IPS DF 6.9 (cell line): ENCODE measurements at regions not wholly inside any gene's neighbourhood (a gene's known extent, or its start where the extent isn't known, plus 50 kb on each side); places are given as distances from the start of the nearest gene placed in this dataset.

Experiments used
- DNase-seq: peaks from one replicate; pipeline ENCODE4 v3.0.0-alpha.2; 2013; ENCODE audit warnings: low read depth, low spot score
- H3K27ac ChIP-seq: one replicate; pipeline ENCODE4 v1.5.1; 2013; ENCODE audit warnings: low read length, control low read depth
- H3K27me3 ChIP-seq: 2 replicates; pipeline ENCODE4 v1.6.1; 2013; ENCODE audit warnings: mild to moderate bottlenecking, low read length; ENCODE audit not compliant: control insufficient read depth, insufficient read depth
- H3K36me3 ChIP-seq: 2 replicates; pipeline ENCODE4 v1.6.1; 2013; ENCODE audit warnings: low read length; ENCODE audit not compliant: control insufficient read depth, insufficient read depth
- H3K4me1 ChIP-seq: 2 replicates; pipeline ENCODE4 v1.6.1; 2013; ENCODE audit warnings: low read length; ENCODE audit not compliant: control insufficient read depth, insufficient read depth
- H3K4me3 ChIP-seq: 2 replicates; pipeline ENCODE4 v1.5.1; 2013; ENCODE audit warnings: mild to moderate bottlenecking, low read length
- H3K9me3 ChIP-seq: 2 replicates; pipeline ENCODE4 v1.6.1; 2013; ENCODE audit warnings: low read length, inconsistent platforms; ENCODE audit not compliant: control insufficient read depth, insufficient read depth
- WGBS: extraction: QIAGEN DNeasy Blood & Tissue Kit; methylation state at CpG from one replicate; pipeline ENCODE4 v1.1.7; 2013; ENCODE audit warnings: mixed read lengths, missing lambda C conversion rate; ENCODE audit not compliant: insufficient read length, insufficient coverage; 5-methylcytosine and 5-hydroxymethylcytosine counted together

GRCh38 chr11:92382311-92382710 lies 157.7 kb downstream of the FAT3 start:
- WGBS = no CpG with 5 or more reads among the region's 3 CpGs
- no peaks in the 10 kb centered on the region for H3K27me3 ChIP-seq
- H3K36me3 ChIP-seq = no peaks in the 10 kb centered on the region
- no peak overlapping the region for H3K27ac ChIP-seq
- no peak for DNase-seq
- H3K9me3 ChIP-seq = no peaks in the 10 kb centered on the region
- H3K4me3 ChIP-seq = no peak overlapping the region
- H3K4me1 ChIP-seq = peaks cover 2% of the 10 kb centered on the region; the same call in 1 of the 2 replicates

DNA sequence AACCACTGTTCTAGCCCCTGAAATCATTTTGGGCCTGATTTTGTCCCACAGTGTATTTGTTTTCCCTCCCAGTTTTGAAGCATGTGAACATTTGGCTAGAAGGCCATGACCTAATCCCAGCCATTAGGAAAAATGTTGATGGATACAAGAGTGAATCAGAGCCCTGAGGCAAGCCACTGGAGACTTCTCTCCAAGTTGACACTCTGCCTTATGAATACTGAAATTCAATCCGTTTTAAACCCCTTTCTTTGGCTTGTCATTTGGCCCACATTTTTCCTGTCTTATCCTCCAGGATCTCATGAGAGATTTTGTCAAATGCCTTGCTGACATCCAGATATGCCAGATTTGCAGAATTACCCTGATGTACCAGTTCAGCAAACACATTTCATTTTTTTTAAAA lies 158.8 kb downstream of the FAT3 start:
- Histone ChIP-seq H3K36me3 (no peaks in the 10 kb centered on the region), H3K9me3 (no peaks in the 10 kb centered on the region), H3K4me1 (peaks cover 2% of the 10 kb centered on the region; the same call in 1 of the 2 replicates), H3K4me3 (no peak overlapping the region), H3K27me3 (no peaks in the 10 kb centered on the region), H3K27ac (no peak overlapping the region)
- no CpG with 5 or more reads among the region's 1 CpG for WGBS
- DNase-seq = no peak

DNA sequence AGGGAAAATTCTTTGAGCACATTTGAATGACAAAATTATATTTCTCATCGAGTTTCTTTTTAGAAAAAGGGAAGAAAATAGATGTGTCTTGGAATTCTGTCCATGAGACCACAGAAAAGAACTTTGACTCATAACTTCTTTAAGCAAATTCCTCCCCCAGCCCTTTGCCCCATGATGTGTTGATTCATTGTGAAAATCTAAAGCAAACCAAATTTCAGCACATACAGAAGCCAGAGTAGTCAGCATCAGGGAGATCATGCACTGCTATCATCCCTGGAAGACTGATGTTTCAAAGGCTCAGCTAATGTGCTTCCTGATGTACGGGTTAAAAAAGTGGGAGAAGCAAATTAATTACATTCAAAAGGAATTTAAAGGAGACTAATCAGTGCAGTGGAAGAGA lies 159.7 kb downstream of the FAT3 start:
- Histone ChIP-seq H3K27me3 (no peaks in the 10 kb centered on the region), H3K4me3 (no peak overlapping the region), H3K27ac (no peak overlapping the region), H3K36me3 (no peaks in the 10 kb centered on the region), H3K4me1 (peaks cover 2% of the 10 kb centered on the region; the same call in 1 of the 2 replicates), H3K9me3 (no peaks in the 10 kb centered on the region)
- WGBS = no CpG with 5 or more reads among the region's 2 CpGs
- no peak for DNase-seq

- Histone ChIP-seq H3K27ac (no peak overlapping the region), H3K9me3 (no peaks in the 10 kb centered on the region), H3K4me1 (peaks cover 2% of the 10 kb centered on the region; the same call in 1 of the 2 replicates), H3K27me3 (no peaks in the 10 kb centered on the region), H3K36me3 (no peaks in the 10 kb centered on the region), H3K4me3 (no peak overlapping the region)
- DNase-seq = no peak
- no CpG with 5 or more reads among the region's 2 CpGs for WGBS
Observed at GRCh38 chr11:92384802-92385201, 160.2 kb downstream of the FAT3 start.

GRCh38 chr11:92386577-92386976 lies 162.0 kb downstream of the FAT3 start:
- Histone ChIP-seq H3K4me3 (no peak overlapping the region), H3K4me1 (peaks cover 2% of the 10 kb centered on the region; the same call in 1 of the 2 replicates), H3K27me3 (no peaks in the 10 kb centered on the region), H3K9me3 (no peaks in the 10 kb centered on the region), H3K36me3 (no peaks in the 10 kb centered on the region), H3K27ac (no peak overlapping the region)
- WGBS = no CpG with 5 or more reads among the region's 5 CpGs
- DNase-seq = no peak

GRCh38 chr11:92387859-92388258 lies 163.2 kb downstream of the FAT3 start:
- no peaks in the 10 kb centered on the region for H3K9me3 ChIP-seq
- H3K4me1 ChIP-seq = peaks cover 2% of the 10 kb centered on the region; the same call in 1 of the 2 replicates
- no peaks in the 10 kb centered on the region for H3K27me3 ChIP-seq
- H3K4me3 ChIP-seq = no peak overlapping the region
- H3K36me3 ChIP-seq = no peaks in the 10 kb centered on the region
- no peak for DNase-seq
- no peak overlapping the region for H3K27ac ChIP-seq

GRCh38 chr11:92388380-92388779 lies 163.8 kb downstream of the FAT3 start:
- Histone ChIP-seq H3K27me3 (no peaks in the 10 kb centered on the region), H3K4me3 (no peak overlapping the region), H3K36me3 (no peaks in the 10 kb centered on the region), H3K9me3 (no peaks in the 10 kb centered on the region), H3K4me1 (peaks cover 2% of the 10 kb centered on the region; the same call in 1 of the 2 replicates), H3K27ac (no peak overlapping the region)
- DNase-seq = no peak
- WGBS = no CpG with 5 or more reads among the region's 1 CpG

DNA sequence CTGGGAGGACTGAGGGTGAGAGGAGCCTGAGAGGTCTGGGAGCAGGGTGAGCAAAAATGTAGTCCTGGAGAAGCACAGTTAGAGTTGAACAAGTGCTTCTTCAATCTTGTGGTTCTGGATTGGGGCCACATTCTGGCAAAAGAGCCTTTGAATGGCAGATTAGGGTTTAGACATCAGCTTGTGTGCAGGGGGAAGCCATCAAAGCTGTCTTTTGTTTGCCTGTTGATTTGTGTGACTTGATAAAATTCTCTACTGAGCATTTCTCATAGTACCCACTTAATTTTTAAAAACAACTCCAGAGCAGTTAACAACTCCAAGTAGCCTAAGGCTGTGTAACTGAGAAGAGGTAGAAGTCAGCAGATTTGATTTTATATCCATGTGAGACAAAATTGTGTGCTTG lies 166.2 kb downstream of the FAT3 start:
- no peaks in the 10 kb centered on the region for H3K36me3 ChIP-seq
- no peak for DNase-seq
- H3K27ac ChIP-seq = no peak overlapping the region

GRCh38 chr11:92391364-92391763 lies 166.7 kb downstream of the FAT3 start:
- 0 out of 2 replicates have a peak, but pooled peaks cover under 1% of the 10 kb centered on the region for H3K4me1 ChIP-seq
- H3K27ac ChIP-seq = no peak overlapping the region
- H3K36me3 ChIP-seq = no peaks in the 10 kb centered on the region
- no peak for DNase-seq
- no peaks in the 10 kb centered on the region for H3K9me3 ChIP-seq
- H3K4me3 ChIP-seq = no peak overlapping the region
- no peaks in the 10 kb centered on the region for H3K27me3 ChIP-seq

More for the DNA sequence above, 166.2 kb downstream of the FAT3 start:
- no peaks in the 10 kb centered on the region for H3K9me3 ChIP-seq
- H3K4me3 ChIP-seq = no peak overlapping the region
- no peaks in the 10 kb centered on the region for H3K27me3 ChIP-seq
- no peaks in the 10 kb centered on the region for H3K4me1 ChIP-seq

DNA sequence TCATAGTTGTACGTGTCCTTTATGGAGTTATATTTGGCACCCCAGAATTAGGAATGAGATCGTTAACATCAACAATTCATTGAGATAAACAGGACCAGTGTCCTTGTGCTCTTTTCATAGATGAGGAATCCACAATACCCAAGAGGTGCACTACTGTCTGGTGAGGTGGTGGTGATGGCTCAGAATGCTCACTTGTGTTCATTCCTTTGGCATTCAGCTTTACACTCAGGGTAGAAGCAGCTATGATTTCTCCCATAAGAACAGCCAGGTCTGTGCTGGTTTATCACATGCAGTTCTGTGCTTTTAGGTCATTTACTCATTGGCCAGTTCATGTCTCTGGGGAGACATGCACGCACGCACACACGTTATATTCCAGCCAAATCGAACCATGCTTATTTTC lies 167.2 kb downstream of the FAT3 start:
- no peak overlapping the region for H3K4me3 ChIP-seq
- DNase-seq = no peak
- H3K4me1 ChIP-seq = 0 out of 2 replicates have a peak, but pooled peaks cover 1% of the 10 kb centered on the region
- no peaks in the 10 kb centered on the region for H3K27me3 ChIP-seq
- H3K36me3 ChIP-seq = no peaks in the 10 kb centered on the region
- H3K9me3 ChIP-seq = no peaks in the 10 kb centered on the region
- WGBS = no CpG with 5 or more reads among the region's 6 CpGs
- H3K27ac ChIP-seq = no peak overlapping the region

- no peaks in the 10 kb centered on the region for H3K27me3 ChIP-seq
- no peak for DNase-seq
- no peak overlapping the region for H3K4me3 ChIP-seq
- peaks cover 3% of the 10 kb centered on the region; the same call in 1 of the 2 replicates for H3K4me1 ChIP-seq
- H3K9me3 ChIP-seq = no peaks in the 10 kb centered on the region
- H3K27ac ChIP-seq = no peak overlapping the region
- no CpG with 5 or more reads among the region's 5 CpGs for WGBS
- H3K36me3 ChIP-seq = no peaks in the 10 kb centered on the region
Observed at GRCh38 chr11:92393218-92393617, 168.6 kb downstream of the FAT3 start.
